Fibroblast of skin of left biceps (primary cell): ENCODE measurements at regions not wholly inside any gene's neighbourhood (a gene's known extent, or its start where the extent isn't known, plus 50 kb on each side); places are given as distances from the start of the nearest gene placed in this dataset.
"Not testable (repeated sequence)": the region's sequence is repeated elsewhere in the genome, so short reads cannot be mapped to it uniquely, and the experiment has no call there.

Experiments used
- DNase-seq, 2 experiments: peaks; one replicate each; pipeline ENCODE4 v3.0.0-alpha.2; 2013; ENCODE audit warnings: low read depth in 2 of 2

GRCh38 chr20:29119684-29120083 is 2137.8 kb upstream of the DEFB115 start:
- DNase-seq = not testable (repeated sequence)

- DNase-seq = not testable (repeated sequence)
Observed at GRCh38 chr20:29120088-29120487, 2137.4 kb upstream of the DEFB115 start.

GRCh38 chr20:29120575-29120974 is 2136.9 kb upstream of the DEFB115 start:
- DNase-seq = not testable (repeated sequence)

GRCh38 chr20:29122784-29123183 is 2134.7 kb upstream of the DEFB115 start:
- not testable (repeated sequence) for DNase-seq

GRCh38 chr20:29123861-29124260 is 2133.6 kb upstream of the DEFB115 start:
- DNase-seq = no peak
